Gastrocnemius medialis (tissue), 4 donors: ENCODE measurements at regions not wholly inside any gene's neighbourhood (a gene's known extent, or its start where the extent isn't known, plus 50 kb on each side); places are given as distances from the start of the nearest gene placed in this dataset.

ENCODE experiments used
- POLR2A ChIP-seq, 2 donors: fragments of 450-650 bp; IDR thresholded peaks; one replicate each; pipeline ENCODE4 v1.6.1; 2017; ENCODE audit warnings: antibody characterized with exemption in 2 of 2, mild to moderate bottlenecking in 2 of 2, moderate library complexity in 2 of 2
- TF ChIP-seq, protein P1 (sequence below), 5 experiments: fragments of 450-650 bp in 3 of 5; fragments of 200-600 bp in 2 of 5; sonication (generic) in 2 of 5; IDR thresholded peaks in 4 of 5; conservative IDR thresholded peaks in 1 of 5; 1 replicate in 4 of 5; 2 replicates in 1 of 5; pipeline ENCODE4 v1.5.1; 2016 to 2019; ENCODE audit warnings: antibody characterized with exemption in 5 of 5, mild to moderate bottlenecking in 3 of 5, moderate library complexity in 3 of 5

DNA sequence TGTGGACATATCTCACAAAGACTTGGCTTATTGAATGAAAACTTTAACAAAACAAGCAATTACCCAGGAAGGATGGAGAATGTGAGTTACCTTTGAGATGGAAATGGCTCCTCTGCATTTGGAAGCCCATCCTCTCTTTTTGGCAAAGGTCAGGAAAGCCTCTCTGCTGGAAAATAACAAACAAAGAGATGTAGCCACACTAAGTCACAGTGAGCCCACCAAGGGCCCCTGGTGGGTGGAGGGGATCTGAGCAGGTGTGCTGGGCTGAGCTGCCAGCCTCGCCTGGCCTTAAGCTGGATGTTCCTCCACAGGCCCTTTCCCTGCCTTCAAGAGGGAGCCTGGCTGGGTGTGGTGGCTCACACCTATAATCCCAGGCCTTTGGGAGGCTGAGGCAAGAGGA is 269.2 kb downstream of the HNRNPD start:
- TF ChIP-seq, protein P1, sequence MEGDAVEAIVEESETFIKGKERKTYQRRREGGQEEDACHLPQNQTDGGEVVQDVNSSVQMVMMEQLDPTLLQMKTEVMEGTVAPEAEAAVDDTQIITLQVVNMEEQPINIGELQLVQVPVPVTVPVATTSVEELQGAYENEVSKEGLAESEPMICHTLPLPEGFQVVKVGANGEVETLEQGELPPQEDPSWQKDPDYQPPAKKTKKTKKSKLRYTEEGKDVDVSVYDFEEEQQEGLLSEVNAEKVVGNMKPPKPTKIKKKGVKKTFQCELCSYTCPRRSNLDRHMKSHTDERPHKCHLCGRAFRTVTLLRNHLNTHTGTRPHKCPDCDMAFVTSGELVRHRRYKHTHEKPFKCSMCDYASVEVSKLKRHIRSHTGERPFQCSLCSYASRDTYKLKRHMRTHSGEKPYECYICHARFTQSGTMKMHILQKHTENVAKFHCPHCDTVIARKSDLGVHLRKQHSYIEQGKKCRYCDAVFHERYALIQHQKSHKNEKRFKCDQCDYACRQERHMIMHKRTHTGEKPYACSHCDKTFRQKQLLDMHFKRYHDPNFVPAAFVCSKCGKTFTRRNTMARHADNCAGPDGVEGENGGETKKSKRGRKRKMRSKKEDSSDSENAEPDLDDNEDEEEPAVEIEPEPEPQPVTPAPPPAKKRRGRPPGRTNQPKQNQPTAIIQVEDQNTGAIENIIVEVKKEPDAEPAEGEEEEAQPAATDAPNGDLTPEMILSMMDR (IDR thresholded peaks at IDR 0.05 in 4 of 5, conservative IDR thresholded peaks at IDR 0.05 in 1 of 5): no peak
- no peak for TF ChIP-seq POLR2A (IDR thresholded peaks at IDR 0.05)
